Tongue (tissue), 1 donor: ENCODE measurements at regions not wholly inside any gene's neighbourhood (a gene's known extent, or its start where the extent isn't known, plus 50 kb on each side); places are given as distances from the start of the nearest gene placed in this dataset.
A peak's percentile ranks its signal among the peaks of the same experiment; 100 is the strongest.

Source experiments
- DNase-seq: peaks from one replicate; pipeline ENCODE4 v3.0.0-alpha.2; 2015

- DNase-seq = peak; percentile 50
Measured at GRCh38 chr22:27150544-27150941, 493.2 kb downstream of the MIAT start.

- no peak for DNase-seq
Measured at GRCh38 chr22:27151407-27151806, 494.0 kb downstream of the MIAT start.

GRCh38 chr22:27152033-27152432 lies 494.6 kb downstream of the MIAT start:
- DNase-seq = no peak

DNA sequence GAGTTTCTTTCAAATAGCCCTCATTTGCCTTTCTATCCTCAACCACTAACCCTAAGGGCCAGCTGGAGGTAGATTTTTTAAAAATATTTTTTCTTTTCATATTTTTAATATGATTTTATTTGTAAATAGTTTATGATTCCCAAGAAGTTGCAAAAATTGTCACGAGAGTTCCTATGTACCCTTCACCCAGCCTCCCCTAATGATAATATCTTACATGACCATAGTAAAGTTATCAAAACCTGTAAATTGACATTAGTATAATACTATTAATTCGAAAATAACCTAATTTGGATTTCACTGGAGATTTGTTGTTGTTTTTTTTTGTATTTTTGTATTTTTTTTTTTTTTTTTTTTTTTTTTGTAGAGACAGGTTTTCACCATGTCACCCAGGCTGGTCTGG lies 495.5 kb downstream of the MIAT start:
- DNase-seq = no peak

- DNase-seq = no peak
Measured at GRCh38 chr22:27153386-27153785, 496.0 kb downstream of the MIAT start.

- no peak for DNase-seq
Measured at GRCh38 chr22:27154717-27155116, 497.3 kb downstream of the MIAT start.

DNA sequence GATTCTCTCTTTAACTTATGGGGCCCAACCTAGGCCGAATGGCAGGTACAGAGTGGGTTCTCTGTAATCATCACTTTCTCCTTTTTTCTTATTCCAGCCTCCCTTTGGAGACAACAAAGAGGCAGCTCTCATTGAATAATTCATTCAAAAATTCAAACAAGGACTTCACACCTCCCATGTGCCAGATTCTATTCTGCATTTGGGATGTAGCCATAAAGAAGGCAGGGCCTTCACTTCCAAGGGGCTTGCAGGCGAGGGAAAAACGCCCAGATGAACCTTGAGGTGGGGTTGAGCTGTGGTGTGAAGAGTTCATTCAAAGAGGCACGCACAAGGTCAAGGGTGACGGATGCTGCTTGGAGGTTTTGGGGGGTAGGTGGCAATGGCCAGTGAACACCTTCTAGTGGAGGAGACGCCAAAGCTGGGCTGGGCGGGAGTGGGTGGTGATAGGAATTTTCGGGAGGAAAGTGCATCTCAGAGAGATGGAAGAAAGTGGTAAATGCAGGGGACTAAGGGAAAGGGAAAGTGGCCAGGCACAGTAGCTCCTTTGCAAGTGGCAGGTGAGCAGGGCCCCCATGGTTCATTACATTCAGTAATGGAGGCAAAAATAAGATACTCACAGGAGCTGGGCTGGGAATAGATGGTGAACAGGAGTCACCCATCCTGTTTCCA lies 499.6 kb downstream of the MIAT start:
- DNase-seq = no peak

- DNase-seq = peak; percentile 11
Measured at GRCh38 chr22:27157666-27158370, 500.4 kb downstream of the MIAT start.

DNA sequence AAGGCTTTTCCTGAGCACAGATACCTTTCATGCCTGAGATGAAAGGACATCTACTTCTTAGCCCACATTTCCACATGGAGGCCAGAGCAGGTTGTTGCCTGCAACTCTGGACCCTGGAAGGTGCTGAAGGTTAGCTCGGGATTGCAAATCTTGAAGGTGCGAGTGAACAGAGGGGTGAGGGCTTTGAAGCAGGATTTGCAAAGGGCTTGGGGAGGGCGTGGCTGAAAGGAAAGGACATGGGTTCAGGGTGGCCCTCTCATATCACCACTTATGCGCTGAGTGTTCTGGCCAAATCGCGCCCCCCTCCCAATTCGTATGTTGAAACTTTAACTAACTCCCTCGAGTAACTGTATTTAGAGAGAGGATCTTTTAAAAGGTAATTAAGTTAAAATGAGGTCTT lies 501.6 kb downstream of the MIAT start:
- no peak for DNase-seq

DNA sequence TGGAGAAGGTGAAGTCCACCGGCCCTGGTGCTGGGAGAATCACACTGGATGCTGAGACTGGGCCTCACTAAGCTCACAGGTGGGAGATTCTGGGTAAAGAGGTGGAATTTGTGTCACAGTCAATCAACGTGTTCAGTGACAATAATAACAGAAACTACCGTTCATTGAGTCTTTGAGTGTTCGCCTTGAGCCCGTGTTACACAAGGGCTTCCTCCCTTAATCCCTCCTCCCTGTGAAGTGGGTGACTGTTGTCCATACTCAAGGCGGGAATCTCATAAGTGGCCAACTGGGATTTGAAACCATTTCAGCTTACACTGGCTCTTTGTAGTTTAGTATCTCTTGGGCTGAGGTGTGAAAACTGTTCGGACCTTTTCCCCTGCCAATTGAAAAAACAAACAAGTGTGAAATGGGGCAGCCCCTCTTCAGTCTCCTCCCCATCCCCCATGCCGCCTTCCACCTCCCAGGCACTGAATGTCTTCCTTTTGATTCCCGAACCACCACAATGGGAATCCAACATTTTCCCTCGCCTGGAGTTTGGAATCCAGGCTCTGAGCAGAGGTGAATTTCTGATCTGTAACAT lies 502.4 kb downstream of the MIAT start:
- DNase-seq = no peak

GRCh38 chr22:27163162-27164137 lies 506.1 kb downstream of the MIAT start:
- DNase-seq = no peak

DNA sequence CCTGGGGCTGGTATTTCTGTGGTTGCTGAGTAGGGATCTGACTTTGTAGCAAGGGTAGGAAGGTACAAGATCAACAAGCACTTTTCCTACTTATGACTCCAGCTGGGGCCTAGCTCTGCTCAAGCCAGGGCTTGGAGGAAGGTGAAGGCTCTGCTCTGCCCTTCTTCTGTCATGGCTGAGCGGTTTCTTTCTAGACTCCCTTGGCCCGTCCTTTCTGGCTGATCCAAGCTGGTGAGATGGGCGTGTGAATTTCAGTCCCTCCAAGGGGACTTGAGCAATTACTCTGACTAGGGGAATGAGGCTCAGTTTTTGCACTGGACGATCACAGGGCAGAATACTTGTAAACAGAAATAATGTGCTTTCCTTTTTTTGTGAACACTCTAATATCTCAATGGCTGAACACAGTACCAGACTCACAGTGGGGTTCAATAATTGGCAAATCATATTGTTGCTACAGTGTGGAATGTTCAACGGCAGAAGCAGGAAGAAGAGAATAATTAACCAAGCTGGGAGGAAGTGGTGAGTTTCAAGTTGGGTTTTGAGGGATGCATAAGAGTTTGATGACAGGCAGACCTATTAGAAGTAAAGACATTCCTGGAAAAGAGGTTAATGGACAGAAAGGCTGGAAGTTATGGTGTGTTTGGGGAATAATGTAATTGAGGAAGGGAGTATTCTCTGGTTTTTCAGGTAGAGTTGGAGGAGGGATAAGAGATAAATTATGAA lies 507.6 kb downstream of the MIAT start:
- no peak for DNase-seq

DNA sequence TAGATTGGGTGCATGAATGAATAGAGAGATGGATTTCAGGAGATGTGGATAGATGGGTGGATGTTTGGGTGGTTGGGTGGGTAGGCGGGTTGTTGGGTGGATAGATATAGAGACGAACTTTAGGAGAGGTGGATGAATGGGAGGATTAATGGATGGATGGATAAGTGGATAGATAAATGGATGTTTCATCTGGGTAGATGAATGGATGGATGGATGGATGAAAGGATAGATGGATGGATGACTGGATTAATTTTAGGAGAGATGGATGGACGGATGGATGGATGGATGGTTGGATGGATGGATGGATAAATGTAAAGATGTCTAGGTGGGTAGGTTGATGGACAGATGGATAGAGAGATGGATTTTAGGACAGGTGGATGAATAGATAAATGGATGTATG lies 511.3 kb downstream of the MIAT start:
- DNase-seq = no peak

DNA sequence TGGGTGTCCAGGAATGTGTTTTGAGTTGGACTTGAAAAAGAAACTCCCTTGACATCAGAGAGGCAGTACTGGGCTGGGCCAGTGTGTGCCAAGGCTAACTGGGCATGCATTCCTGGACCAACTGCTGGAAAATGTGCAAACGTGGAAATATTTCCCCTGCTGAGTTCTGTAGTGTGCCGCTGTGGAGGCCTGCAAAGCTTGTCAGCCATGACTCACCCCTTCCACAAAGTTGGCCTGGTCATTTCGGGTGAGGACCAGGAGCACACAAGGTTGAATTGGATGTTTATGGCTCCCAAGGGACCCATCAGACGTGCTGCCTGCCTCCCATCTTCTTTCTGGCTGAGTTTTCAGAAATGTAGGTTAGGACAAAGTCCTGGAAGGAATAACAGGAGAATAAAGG lies 513.1 kb downstream of the MIAT start:
- DNase-seq = peak; percentile 46

DNA sequence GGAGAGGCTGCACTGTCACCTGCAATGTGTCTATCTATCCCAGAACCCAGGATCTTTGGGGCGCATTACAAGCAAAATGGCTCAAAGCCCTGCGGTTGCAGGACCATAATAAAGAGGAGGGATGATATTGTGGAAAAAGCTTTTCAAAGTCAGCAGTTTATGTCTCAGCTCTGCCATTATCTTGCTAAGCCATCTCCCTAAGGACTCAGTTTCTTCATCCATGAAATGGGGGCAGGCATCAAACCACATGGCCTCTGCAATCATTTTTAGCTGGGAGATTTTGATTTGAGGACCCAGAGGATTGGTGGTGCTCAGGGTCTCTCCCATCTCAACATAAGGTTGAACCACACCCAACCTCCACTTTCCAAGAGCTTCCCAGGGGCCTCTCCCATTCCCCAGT lies 513.8 kb downstream of the MIAT start:
- DNase-seq = no peak

DNA sequence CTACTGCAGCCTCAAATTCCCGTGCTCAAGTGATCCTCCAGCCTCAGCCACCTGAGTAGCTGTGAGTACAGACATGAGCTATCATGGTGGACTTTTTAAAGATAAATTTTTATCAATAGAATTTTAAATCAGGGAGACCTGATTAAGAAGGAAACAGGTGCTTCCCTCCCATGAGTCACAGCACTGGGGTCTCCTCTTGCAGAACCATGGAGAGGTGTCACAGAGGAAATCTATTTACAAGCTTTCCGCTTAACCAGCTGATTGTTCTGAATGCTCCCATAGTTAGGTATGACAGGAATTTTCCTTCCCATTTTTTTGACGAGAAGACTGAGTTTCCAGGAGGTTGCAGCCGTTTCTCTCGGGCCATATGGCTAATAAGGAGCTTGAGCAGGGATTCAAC lies 516.1 kb downstream of the MIAT start:
- no peak for DNase-seq

- peak; percentile 35 for DNase-seq
Measured at GRCh38 chr22:27175021-27175838, 517.8 kb downstream of the MIAT start.

GRCh38 chr22:27175974-27176373 lies 518.6 kb downstream of the MIAT start:
- no peak for DNase-seq

DNA sequence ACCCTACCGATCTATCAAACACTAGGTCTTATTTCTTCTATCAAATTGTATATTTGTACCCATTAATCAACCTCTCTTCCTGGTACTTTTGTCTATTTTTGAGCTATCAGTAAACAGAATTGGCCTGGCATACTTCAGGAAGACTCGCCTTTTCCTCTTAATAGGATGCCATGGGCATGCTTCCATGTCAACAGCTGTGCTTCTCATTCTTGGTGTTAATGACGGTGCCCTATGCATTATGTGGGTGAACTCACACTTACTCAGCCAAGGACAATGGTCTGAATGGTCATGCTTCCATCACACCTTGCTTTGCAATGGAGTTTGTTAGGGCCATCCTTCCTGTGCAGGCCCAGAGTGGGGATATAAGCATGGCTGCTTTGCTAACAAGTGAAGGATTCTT lies 521.8 kb downstream of the MIAT start:
- no peak for DNase-seq

- no peak for DNase-seq
Measured at GRCh38 chr22:27181537-27181936, 524.1 kb downstream of the MIAT start.

- no peak for DNase-seq
Measured at GRCh38 chr22:27183474-27183873, 526.1 kb downstream of the MIAT start.
